ENCODE measurements at regions not wholly inside any gene's neighbourhood (a gene's known extent, or its start where the extent isn't known, plus 50 kb on each side); places are given as distances from the start of the nearest gene placed in this dataset.
"Not testable (repeated sequence)": the region's sequence is repeated elsewhere in the genome, so short reads cannot be mapped to it uniquely, and the experiment has no call there.

DNA sequence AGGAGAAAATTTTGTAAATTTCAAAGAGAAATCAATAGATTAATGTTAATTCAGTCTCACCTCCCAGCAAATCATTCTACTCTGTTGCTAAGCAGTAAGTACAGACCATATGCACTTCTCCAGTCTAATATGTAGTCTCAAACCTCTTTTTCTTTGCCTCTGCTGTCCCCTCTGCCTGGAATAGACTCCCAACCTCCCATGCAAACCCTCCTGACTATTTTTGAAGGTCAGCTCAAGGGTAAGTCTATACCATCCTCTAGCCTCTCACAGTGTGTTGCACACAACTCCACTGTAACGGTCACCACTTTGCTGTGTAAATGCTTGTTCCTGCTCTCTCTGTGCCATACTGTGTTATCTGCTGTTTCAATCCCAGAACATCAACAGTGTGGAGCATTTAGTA lies 94.5 kb upstream of the TRIM77 start:
- TF ChIP-seq, protein P1, sequence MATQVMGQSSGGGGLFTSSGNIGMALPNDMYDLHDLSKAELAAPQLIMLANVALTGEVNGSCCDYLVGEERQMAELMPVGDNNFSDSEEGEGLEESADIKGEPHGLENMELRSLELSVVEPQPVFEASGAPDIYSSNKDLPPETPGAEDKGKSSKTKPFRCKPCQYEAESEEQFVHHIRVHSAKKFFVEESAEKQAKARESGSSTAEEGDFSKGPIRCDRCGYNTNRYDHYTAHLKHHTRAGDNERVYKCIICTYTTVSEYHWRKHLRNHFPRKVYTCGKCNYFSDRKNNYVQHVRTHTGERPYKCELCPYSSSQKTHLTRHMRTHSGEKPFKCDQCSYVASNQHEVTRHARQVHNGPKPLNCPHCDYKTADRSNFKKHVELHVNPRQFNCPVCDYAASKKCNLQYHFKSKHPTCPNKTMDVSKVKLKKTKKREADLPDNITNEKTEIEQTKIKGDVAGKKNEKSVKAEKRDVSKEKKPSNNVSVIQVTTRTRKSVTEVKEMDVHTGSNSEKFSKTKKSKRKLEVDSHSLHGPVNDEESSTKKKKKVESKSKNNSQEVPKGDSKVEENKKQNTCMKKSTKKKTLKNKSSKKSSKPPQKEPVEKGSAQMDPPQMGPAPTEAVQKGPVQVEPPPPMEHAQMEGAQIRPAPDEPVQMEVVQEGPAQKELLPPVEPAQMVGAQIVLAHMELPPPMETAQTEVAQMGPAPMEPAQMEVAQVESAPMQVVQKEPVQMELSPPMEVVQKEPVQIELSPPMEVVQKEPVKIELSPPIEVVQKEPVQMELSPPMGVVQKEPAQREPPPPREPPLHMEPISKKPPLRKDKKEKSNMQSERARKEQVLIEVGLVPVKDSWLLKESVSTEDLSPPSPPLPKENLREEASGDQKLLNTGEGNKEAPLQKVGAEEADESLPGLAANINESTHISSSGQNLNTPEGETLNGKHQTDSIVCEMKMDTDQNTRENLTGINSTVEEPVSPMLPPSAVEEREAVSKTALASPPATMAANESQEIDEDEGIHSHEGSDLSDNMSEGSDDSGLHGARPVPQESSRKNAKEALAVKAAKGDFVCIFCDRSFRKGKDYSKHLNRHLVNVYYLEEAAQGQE (IDR thresholded peaks at IDR 0.05; ENCODE audit: borderline replicate concordance), result not testable (repeated sequence)
- not testable (repeated sequence) for TF ChIP-seq EZH2 (IDR thresholded peaks at IDR 0.05; ENCODE audit: borderline replicate concordance, insufficient read depth, low read length, poor library complexity, severe bottlenecking); TAF1 (IDR thresholded peaks at IDR 0.05; ENCODE audit: low read depth); EP300 (conservative IDR thresholded peaks at IDR 0.05; ENCODE audit: poor library complexity, severe bottlenecking); RAD21 (conservative IDR thresholded peaks at IDR 0.05)
- TF ChIP-seq, protein P2, sequence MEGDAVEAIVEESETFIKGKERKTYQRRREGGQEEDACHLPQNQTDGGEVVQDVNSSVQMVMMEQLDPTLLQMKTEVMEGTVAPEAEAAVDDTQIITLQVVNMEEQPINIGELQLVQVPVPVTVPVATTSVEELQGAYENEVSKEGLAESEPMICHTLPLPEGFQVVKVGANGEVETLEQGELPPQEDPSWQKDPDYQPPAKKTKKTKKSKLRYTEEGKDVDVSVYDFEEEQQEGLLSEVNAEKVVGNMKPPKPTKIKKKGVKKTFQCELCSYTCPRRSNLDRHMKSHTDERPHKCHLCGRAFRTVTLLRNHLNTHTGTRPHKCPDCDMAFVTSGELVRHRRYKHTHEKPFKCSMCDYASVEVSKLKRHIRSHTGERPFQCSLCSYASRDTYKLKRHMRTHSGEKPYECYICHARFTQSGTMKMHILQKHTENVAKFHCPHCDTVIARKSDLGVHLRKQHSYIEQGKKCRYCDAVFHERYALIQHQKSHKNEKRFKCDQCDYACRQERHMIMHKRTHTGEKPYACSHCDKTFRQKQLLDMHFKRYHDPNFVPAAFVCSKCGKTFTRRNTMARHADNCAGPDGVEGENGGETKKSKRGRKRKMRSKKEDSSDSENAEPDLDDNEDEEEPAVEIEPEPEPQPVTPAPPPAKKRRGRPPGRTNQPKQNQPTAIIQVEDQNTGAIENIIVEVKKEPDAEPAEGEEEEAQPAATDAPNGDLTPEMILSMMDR (IDR thresholded peaks at IDR 0.05; ENCODE audit: poor library complexity, severe bottlenecking), result not testable (repeated sequence)

All from neural cell (in vitro differentiated cells).